SK-N-MC (cell line): ENCODE measurements at regions not wholly inside any gene's neighbourhood (a gene's known extent, or its start where the extent isn't known, plus 50 kb on each side); places are given as distances from the start of the nearest gene placed in this dataset.

ENCODE experiments used
- EZH2 ChIP-seq: fragments of 200-600 bp; sonication (generic); IDR thresholded peaks from one replicate; pipeline ENCODE4 v1.6.1; 2017; ENCODE audit warnings: antibody characterized with exemption
- FOXP2 ChIP-seq: optimal IDR thresholded peaks from 2 replicates; pipeline ENCODE3; 2011; ENCODE audit warnings: mild to moderate bottlenecking, moderate library complexity; ENCODE audit not compliant: insufficient read depth; ENCODE audit errors: extremely low read length, control extremely low read depth
- POLR2AphosphoS5 ChIP-seq: IDR thresholded peaks from 2 replicates; pipeline ENCODE4 v1.6.1; 2012; ENCODE audit warnings: mild to moderate bottlenecking, low read depth, low read length, borderline replicate concordance

DNA sequence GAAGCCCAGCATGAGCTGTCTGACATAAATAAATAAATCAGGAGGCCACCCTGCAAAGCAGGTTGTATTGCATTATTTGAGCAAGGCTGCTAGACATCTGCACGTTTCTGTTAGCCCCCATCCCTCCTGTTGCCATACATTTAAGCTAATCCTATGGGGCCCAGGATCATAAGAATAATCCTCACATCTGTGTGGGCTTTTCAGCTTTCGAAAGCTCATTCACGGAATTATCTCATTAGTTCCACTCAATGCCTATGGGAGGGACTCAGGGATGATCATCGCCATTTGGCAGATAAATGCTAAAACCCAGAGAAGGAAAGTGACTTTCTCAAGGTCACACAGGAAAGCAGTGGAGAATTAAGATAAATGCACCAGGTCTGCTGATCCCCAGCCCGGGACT, 123.4 kb downstream of the TLE3 start:
- no peak for TF ChIP-seq POLR2AphosphoS5
- TF ChIP-seq EZH2 = no peak
- no peak for TF ChIP-seq FOXP2
